MM.1S (cell line): ENCODE measurements at regions not wholly inside any gene's neighbourhood (a gene's known extent, or its start where the extent isn't known, plus 50 kb on each side); places are given as distances from the start of the nearest gene placed in this dataset.

Experiments used
- CTCF ChIP-seq: fragments of 300-600 bp; sonication (generic); IDR thresholded peaks from 2 replicates; pipeline ENCODE4 v1.5.1; 2016; ENCODE audit warnings: antibody characterized with exemption, low read length, mixed read lengths
- EZH2 ChIP-seq: fragments of 300-600 bp; sonication (generic); optimal IDR thresholded peaks from 2 replicates; pipeline ENCODE3; 2017; ENCODE audit warnings: low read depth, mild to moderate bottlenecking, antibody characterized with exemption, low read length, mixed read lengths

- TF ChIP-seq EZH2 (no peak), CTCF (no peak)
These were observed 64.8 kb upstream of the LMCD1 start for GRCh38 chr3:8436661-8437287.
